ENCODE measurements at regions not wholly inside any gene's neighbourhood (a gene's known extent, or its start where the extent isn't known, plus 50 kb on each side); places are given as distances from the start of the nearest gene placed in this dataset.

DNA sequence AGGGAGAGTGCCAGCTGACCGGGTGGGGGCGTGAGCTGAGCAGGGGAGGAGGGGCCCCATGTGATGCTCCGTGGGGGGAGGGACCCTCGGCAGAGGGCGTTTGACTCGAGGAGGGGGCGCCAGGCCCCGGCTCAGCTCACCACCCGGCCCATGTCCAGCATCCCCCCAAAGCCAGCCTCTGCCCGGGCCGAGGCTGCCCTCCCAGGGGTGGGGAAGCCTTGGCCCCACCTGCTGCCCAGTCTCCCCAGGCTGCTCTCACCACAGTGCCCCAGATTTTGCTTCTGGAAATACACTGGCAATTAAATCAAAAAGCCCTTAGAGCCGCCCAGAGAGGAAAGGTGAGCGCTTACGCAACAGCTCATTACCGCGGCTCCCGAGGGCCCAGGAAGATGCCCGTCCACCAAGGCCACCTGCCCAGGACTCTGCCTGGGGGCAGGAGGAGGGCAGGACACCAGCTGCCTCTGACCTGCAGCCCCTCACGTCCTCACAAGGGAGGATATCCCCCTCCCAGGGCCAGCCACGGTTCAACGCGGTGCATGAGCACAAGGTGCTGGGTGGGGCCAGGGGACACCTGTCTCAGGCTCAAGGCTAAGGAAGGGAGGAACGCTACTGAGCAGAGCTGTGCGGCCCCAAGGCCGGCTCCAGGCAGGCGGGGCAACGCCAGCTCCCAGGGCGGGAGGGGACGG, 70.0 kb upstream of the INPP5A start:
- peaks cover 3% of the 10 kb centered on the region for H3K27me3 Mint-ChIP-seq (ENCODE audit: insufficient read depth, low read depth)
- Histone ChIP-seq H3K4me2 (no peak overlapping the region), H3K27ac (no peak overlapping the region), H3F3A (ENCODE audit: low read depth) (no peaks in the 10 kb centered on the region), H3K27me3 (no peaks in the 10 kb centered on the region), H4K20me1 (ENCODE audit: low read depth) (no peaks in the 10 kb centered on the region), H3K36me3 (no peaks in the 10 kb centered on the region), H3K9me3 (ENCODE audit: low read depth) (no peaks in the 10 kb centered on the region), H3K79me2 (ENCODE audit: low read depth) (no peaks in the 10 kb centered on the region), H3K4me1 (no peaks in the 10 kb centered on the region), H3K9ac (no peak overlapping the region), H3K4me3 (no peak overlapping the region), H2AFZ (replicated peaks) (no peak overlapping the region)
- H3K9me3 Mint-ChIP-seq, result peaks cover 7% of the 10 kb centered on the region
- no peak overlapping the region for H3K4me3 Mint-ChIP-seq
- no peak for TF ChIP-seq EZH2 (IDR thresholded peaks at IDR 0.05)
- TF ChIP-seq, protein P1, sequence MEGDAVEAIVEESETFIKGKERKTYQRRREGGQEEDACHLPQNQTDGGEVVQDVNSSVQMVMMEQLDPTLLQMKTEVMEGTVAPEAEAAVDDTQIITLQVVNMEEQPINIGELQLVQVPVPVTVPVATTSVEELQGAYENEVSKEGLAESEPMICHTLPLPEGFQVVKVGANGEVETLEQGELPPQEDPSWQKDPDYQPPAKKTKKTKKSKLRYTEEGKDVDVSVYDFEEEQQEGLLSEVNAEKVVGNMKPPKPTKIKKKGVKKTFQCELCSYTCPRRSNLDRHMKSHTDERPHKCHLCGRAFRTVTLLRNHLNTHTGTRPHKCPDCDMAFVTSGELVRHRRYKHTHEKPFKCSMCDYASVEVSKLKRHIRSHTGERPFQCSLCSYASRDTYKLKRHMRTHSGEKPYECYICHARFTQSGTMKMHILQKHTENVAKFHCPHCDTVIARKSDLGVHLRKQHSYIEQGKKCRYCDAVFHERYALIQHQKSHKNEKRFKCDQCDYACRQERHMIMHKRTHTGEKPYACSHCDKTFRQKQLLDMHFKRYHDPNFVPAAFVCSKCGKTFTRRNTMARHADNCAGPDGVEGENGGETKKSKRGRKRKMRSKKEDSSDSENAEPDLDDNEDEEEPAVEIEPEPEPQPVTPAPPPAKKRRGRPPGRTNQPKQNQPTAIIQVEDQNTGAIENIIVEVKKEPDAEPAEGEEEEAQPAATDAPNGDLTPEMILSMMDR (IDR thresholded peaks at IDR 0.05), result no peak
- H3K36me3 Mint-ChIP-seq, result peaks cover 3% of the 10 kb centered on the region
- peaks cover 18% of the 10 kb centered on the region for H3K4me1 Mint-ChIP-seq
- DNase-seq (ENCODE audit: low spot score), result no peak
- H3K27ac Mint-ChIP-seq, result no peak overlapping the region

- H3K4me3 ChIP-seq, result no peak overlapping the region
- no peak overlapping the region for H3K4me3 Mint-ChIP-seq
Observed at GRCh38 chr10:132468216-132468615, 69.4 kb upstream of the INPP5A start.

DNA sequence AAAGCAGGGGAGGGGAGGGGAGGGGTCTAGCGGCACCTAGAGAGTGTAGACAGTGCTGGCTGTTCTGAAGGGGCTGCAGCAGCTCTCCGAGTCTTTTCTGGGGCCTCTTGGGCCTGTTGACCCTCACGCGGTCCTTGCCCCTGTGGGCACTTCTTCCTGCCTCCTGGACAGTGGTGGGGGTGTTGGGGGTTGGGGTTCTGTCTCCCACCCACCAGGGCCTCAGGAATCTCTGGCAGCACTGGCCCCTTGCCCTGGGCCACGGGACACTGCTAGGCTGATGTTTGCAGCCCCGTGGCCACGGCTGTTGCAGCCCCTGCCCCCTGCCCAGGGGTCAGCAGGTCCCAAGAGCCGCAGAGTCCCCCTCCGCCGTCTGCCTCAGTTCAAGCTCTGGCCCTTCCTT, 68.9 kb upstream of the INPP5A start:
- peaks cover 13% of the 10 kb centered on the region for H3K9me3 Mint-ChIP-seq
- H3K36me3 Mint-ChIP-seq, result peaks cover 3% of the 10 kb centered on the region
- no peak for DNase-seq (ENCODE audit: low spot score)
- H3K27me3 ChIP-seq, result no peaks in the 10 kb centered on the region
- peaks cover 18% of the 10 kb centered on the region for H3K4me1 Mint-ChIP-seq
- no peaks in the 10 kb centered on the region for H3F3A ChIP-seq (ENCODE audit: low read depth)
- H3K4me3 ChIP-seq, result no peak overlapping the region
- H2AFZ ChIP-seq (replicated peaks), result no peak overlapping the region
- H4K20me1 ChIP-seq (ENCODE audit: low read depth), result no peaks in the 10 kb centered on the region
- no peak for TF ChIP-seq EZH2phosphoT487 (IDR thresholded peaks at IDR 0.05)
- TF ChIP-seq, protein P1 (IDR thresholded peaks at IDR 0.05), result no peak
- no peak for TF ChIP-seq EZH2 (IDR thresholded peaks at IDR 0.05)
- no peaks in the 10 kb centered on the region for H3K36me3 ChIP-seq
- H3K9ac ChIP-seq, result no peak overlapping the region
- no peak overlapping the region for H3K4me2 ChIP-seq
- no peak overlapping the region for H3K27ac Mint-ChIP-seq
- no peak overlapping the region for H3K27ac ChIP-seq
- no peaks in the 10 kb centered on the region for H3K79me2 ChIP-seq (ENCODE audit: low read depth)
- H3K4me3 Mint-ChIP-seq, result no peak overlapping the region
- no peaks in the 10 kb centered on the region for H3K9me3 ChIP-seq (ENCODE audit: low read depth)
- H3K4me1 ChIP-seq, result no peaks in the 10 kb centered on the region
- H3K27me3 Mint-ChIP-seq (ENCODE audit: insufficient read depth, low read depth), result peaks cover 9% of the 10 kb centered on the region

More at GRCh38 chr10:132468216-132468615, 69.4 kb upstream of the INPP5A start:
- Histone ChIP-seq H3K9ac (no peak overlapping the region), H3K36me3 (no peaks in the 10 kb centered on the region), H2AFZ (replicated peaks) (no peak overlapping the region), H3K27ac (no peak overlapping the region), H4K20me1 (ENCODE audit: low read depth) (no peaks in the 10 kb centered on the region), H3K9me3 (ENCODE audit: low read depth) (no peaks in the 10 kb centered on the region), H3F3A (ENCODE audit: low read depth) (no peaks in the 10 kb centered on the region), H3K27me3 (no peaks in the 10 kb centered on the region), H3K4me1 (no peaks in the 10 kb centered on the region), H3K4me2 (no peak overlapping the region), H3K79me2 (ENCODE audit: low read depth) (no peaks in the 10 kb centered on the region)
- peaks cover 6% of the 10 kb centered on the region for H3K27me3 Mint-ChIP-seq (ENCODE audit: insufficient read depth, low read depth)
- DNase-seq (ENCODE audit: low spot score), result no peak
- TF ChIP-seq EZH2phosphoT487 (IDR thresholded peaks at IDR 0.05), result no peak
- TF ChIP-seq EZH2 (IDR thresholded peaks at IDR 0.05), result no peak
- TF ChIP-seq, protein P1 (IDR thresholded peaks at IDR 0.05), result no peak
- H3K36me3 Mint-ChIP-seq, result peaks cover 3% of the 10 kb centered on the region
- peaks cover 18% of the 10 kb centered on the region for H3K4me1 Mint-ChIP-seq
- H3K9me3 Mint-ChIP-seq, result peaks cover 10% of the 10 kb centered on the region
- no peak overlapping the region for H3K27ac Mint-ChIP-seq
